ENCODE measurements at regions not wholly inside any gene's neighbourhood (a gene's known extent, or its start where the extent isn't known, plus 50 kb on each side); places are given as distances from the start of the nearest gene placed in this dataset.

DNA sequence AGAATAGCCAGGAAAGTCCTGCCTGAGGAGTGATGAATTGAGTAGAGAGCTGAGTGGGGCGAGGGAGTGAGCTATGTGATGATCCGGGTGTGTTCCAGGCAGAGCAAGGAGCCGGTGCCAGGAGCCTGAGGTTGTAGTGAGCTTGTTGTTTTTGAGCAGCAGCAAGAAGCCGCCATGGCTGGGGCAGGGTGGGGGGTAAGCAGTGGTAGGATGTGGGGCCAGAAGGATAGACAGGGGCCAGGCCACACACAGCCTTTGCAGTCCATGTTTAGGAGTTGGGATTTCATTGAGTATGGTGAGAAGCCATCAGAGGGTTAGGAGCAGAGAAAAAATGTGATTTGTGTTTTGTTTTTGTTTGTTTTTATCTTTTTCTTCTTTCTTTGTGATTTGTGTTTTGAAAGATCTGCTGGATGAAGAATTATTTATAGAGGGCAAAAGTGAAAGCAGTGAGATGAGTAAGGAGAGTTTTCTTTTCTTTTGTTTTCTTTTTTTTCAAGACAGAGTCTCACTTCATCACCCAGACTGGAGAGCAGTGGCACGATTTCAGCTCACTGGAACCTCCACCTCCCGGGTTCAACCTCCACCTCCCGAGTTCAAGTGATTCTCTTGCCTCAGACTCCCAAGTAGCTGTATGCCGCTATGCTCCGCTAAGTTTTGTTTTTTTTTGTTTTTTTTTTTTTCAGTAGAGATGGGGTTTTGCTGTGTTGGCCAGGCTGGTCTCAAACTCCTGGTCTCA, 92.3 kb upstream of the BCAT1 start:
- H3K4me3 ChIP-seq, result no peak overlapping the region
- TF ChIP-seq POLR2A (IDR thresholded peaks at IDR 0.05), result no peak
- TF ChIP-seq, protein P1, sequence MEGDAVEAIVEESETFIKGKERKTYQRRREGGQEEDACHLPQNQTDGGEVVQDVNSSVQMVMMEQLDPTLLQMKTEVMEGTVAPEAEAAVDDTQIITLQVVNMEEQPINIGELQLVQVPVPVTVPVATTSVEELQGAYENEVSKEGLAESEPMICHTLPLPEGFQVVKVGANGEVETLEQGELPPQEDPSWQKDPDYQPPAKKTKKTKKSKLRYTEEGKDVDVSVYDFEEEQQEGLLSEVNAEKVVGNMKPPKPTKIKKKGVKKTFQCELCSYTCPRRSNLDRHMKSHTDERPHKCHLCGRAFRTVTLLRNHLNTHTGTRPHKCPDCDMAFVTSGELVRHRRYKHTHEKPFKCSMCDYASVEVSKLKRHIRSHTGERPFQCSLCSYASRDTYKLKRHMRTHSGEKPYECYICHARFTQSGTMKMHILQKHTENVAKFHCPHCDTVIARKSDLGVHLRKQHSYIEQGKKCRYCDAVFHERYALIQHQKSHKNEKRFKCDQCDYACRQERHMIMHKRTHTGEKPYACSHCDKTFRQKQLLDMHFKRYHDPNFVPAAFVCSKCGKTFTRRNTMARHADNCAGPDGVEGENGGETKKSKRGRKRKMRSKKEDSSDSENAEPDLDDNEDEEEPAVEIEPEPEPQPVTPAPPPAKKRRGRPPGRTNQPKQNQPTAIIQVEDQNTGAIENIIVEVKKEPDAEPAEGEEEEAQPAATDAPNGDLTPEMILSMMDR (IDR thresholded peaks at IDR 0.05), result no peak
- DNase-seq, result peak in 1 of 3 donors; percentile 46
- no peaks in the 10 kb centered on the region for H3K27me3 ChIP-seq
- no peaks in the 10 kb centered on the region for H3K4me1 ChIP-seq
- no peaks in the 10 kb centered on the region for H3K36me3 ChIP-seq
- peaks cover 0 to 4% (median 0%) of the 10 kb centered on the region in 4 donors for H3K9me3 ChIP-seq
- H3K27ac ChIP-seq, result no peak overlapping the region

DNA sequence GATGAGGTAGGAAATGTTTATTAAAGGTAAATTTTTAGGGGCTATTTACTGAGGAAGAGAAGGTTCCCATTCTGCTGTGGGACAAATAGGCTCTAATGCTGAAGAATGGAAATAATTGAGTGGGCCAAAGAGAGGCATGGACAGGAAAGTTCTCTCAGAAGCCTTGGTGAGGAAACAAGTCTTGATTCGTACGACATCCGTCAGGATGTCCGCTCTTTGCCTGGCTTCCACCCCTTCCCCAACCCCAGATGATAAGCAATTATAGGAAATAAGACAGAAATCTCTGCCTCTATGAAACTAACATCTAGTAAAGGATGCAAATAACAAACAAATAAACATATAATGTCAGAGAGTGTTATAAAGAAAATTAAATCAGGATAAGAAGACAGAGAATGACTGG, 91.7 kb upstream of the BCAT1 start:
- Histone ChIP-seq H3K4me1 (no peaks in the 10 kb centered on the region), H3K36me3 (no peaks in the 10 kb centered on the region), H3K9me3 (no peaks in the 10 kb centered on the region), H3K27ac (no peak overlapping the region), H3K27me3 (no peaks in the 10 kb centered on the region), H3K4me3 (no peak overlapping the region)
- no peak for DNase-seq
- TF ChIP-seq, protein P1 (IDR thresholded peaks at IDR 0.05), result no peak
- TF ChIP-seq POLR2A (IDR thresholded peaks at IDR 0.05), result no peak

DNA sequence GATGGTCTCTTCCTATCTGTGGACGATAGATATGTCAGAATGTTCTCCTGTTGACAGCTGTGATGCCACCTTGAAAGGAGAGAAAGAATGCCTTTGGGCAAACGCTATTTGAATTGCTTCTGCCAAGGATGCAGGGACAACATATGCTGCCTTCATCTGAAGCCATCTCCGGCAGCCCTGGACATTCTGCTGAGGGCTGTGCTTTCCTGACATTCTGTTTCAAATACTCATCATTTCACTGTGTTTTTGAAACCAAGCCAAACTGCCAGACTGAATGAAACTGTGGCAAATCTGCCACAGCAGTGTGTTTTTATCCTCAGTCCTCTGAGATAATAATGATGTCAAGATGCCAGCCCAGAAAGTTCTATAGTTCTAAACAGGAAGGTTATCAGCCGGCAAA, 85.8 kb upstream of the BCAT1 start:
- TF ChIP-seq POLR2A (IDR thresholded peaks at IDR 0.05), result no peak
- TF ChIP-seq, protein P1 (IDR thresholded peaks at IDR 0.05), result no peak
- no peak overlapping the region for H3K4me3 ChIP-seq
- no peaks in the 10 kb centered on the region for H3K27me3 ChIP-seq
- H3K36me3 ChIP-seq, result no peaks in the 10 kb centered on the region
- no peaks in the 10 kb centered on the region for H3K9me3 ChIP-seq
- H3K27ac ChIP-seq, result no peak overlapping the region
- no peak for DNase-seq
- no peaks in the 10 kb centered on the region for H3K4me1 ChIP-seq

DNA sequence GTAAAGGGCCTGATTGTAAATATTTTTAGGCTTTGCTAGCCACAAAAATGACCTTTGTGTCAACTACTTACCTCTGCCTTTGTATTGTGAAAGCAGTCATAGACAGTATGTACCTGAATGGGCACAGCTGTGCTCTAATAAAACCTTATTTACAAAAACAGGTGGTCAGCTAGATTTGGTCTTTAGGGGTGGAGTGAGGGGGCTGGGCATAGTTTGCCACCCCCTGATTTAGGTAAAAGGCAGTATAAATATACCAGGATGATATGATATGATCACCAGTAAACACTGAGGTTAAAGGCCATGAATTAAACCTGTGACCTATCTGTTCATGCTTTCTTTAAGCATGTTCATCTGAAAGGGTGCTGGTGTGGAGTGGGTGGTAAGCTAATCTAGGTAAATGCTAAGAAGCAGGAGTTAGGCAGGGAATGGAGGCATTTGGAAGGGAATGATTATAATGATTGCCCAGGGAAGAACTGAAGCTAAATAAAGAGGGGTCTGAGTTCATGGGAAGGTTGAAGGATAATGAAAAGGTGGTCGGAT, 77.1 kb upstream of the BCAT1 start:
- Histone ChIP-seq H3K4me3 (no peak overlapping the region), H3K36me3 (no peaks in the 10 kb centered on the region), H3K27ac (no peak overlapping the region), H3K4me1 (no peaks in the 10 kb centered on the region), H3K27me3 (no peaks in the 10 kb centered on the region), H3K9me3 (no peaks in the 10 kb centered on the region)
- no peak for TF ChIP-seq POLR2A (IDR thresholded peaks at IDR 0.05)
- TF ChIP-seq, protein P1 (IDR thresholded peaks at IDR 0.05), result no peak
- DNase-seq, result no peak

DNA sequence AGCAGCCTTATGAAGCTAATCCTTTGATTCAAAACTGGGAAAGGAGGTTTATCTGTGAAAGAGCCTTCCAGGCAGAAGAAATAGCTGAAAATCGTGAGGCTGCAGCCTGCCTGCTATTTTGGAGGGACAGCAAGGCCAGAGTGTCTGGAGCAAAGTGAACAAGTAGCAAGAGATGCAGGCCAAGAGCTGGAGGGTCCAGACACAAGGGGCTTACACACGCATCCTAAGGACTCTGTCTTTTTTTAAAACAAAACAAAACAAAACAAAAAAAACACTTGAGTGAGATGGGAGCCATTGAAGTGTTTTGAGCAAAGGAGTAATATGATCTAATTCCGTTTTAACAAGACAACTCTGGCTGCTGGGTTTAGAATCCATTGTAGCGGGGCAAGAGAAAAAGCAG, 76.4 kb upstream of the BCAT1 start:
- Histone ChIP-seq H3K9me3 (no peaks in the 10 kb centered on the region), H3K27ac (no peak overlapping the region), H3K4me1 (no peaks in the 10 kb centered on the region), H3K36me3 (no peaks in the 10 kb centered on the region), H3K27me3 (no peaks in the 10 kb centered on the region), H3K4me3 (no peak overlapping the region)
- no peak for DNase-seq
- TF ChIP-seq POLR2A (IDR thresholded peaks at IDR 0.05), result no peak
- TF ChIP-seq, protein P1 (IDR thresholded peaks at IDR 0.05), result no peak
